ENCODE measurements at regions not wholly inside any gene's neighbourhood (a gene's known extent, or its start where the extent isn't known, plus 50 kb on each side); places are given as distances from the start of the nearest gene placed in this dataset.

- CTCF ChIA-PET = interaction anchor here (0.8 kb wide), 1 partner anchor 1153 kb away, joined by 5 read pairs; no protein-coding TSS in a partner anchor
- Mint-ChIP-seq H3K27ac (ENCODE audit: low read depth, unreplicated experiment) (no peak overlapping the region), H3K36me3 (ENCODE audit: insufficient read depth, unreplicated experiment) (no peaks in the 10 kb centered on the region), H3K9me3 (ENCODE audit: unreplicated experiment) (no peaks in the 10 kb centered on the region), H3K4me3 (ENCODE audit: unreplicated experiment) (no peak overlapping the region), H3K4me1 (ENCODE audit: insufficient read depth, unreplicated experiment) (peaks cover 6% of the 10 kb centered on the region), H3K27me3 (ENCODE audit: insufficient read depth, unreplicated experiment) (no peaks in the 10 kb centered on the region)
- peak; percentile 67 for DNase-seq (ENCODE audit: unreplicated experiment)
- no TSS peak for BruUV-seq (replicated peaks)
- no peak for TF ChIP-seq CTCF (IDR thresholded peaks at IDR 0.05; ENCODE audit: unreplicated experiment)
- intact Hi-C loops (cut with micrococcal nuclease) = loop anchor here (10.0 kb wide), 1 partner anchor 683 kb away; the partner anchor contains the start of gene EPHA4
- POLR2A ChIA-PET = interaction anchor here (0.6 to 1.0 kb wide), 3 partner anchors 10 to 1116 kb away, joined by 3 read pairs; no protein-coding TSS in a partner anchor
Observed at GRCh38 chr2:220891405-220891804, 680.7 kb downstream of the EPHA4 start.

- POLR2A ChIA-PET = interaction anchor here (0.6 to 0.8 kb wide), 2 partner anchors 18 to 1117 kb away, joined by 3 read pairs; no protein-coding TSS in a partner anchor
- H3K9me3 Mint-ChIP-seq (ENCODE audit: unreplicated experiment) = no peaks in the 10 kb centered on the region
- BruUV-seq (replicated peaks) = no TSS peak
- CTCF ChIA-PET = interaction anchor here (0.8 to 1.2 kb wide), 2 partner anchors 18 to 1154 kb away, joined by 3 to 5 read pairs; no protein-coding TSS in a partner anchor
- no peak overlapping the region for H3K27ac Mint-ChIP-seq (ENCODE audit: low read depth, unreplicated experiment)
- DNase-seq (ENCODE audit: unreplicated experiment) = no peak
- no peak for TF ChIP-seq CTCF (IDR thresholded peaks at IDR 0.05; ENCODE audit: unreplicated experiment)
- H3K36me3 Mint-ChIP-seq (ENCODE audit: insufficient read depth, unreplicated experiment) = no peaks in the 10 kb centered on the region
- no peaks in the 10 kb centered on the region for H3K27me3 Mint-ChIP-seq (ENCODE audit: insufficient read depth, unreplicated experiment)
- H3K4me1 Mint-ChIP-seq (ENCODE audit: insufficient read depth, unreplicated experiment) = peaks cover 6% of the 10 kb centered on the region
- intact Hi-C loops (cut with micrococcal nuclease) = loop anchor here (10.0 kb wide), 1 partner anchor 683 kb away; the partner anchor contains the start of gene EPHA4
- H3K4me3 Mint-ChIP-seq (ENCODE audit: unreplicated experiment) = no peak overlapping the region
Observed at GRCh38 chr2:220892018-220892634, 680.0 kb downstream of the EPHA4 start.

- peaks cover 6% of the 10 kb centered on the region for H3K4me1 Mint-ChIP-seq (ENCODE audit: insufficient read depth, unreplicated experiment)
- no TSS peak for BruUV-seq (replicated peaks)
- no peak overlapping the region for H3K27ac Mint-ChIP-seq (ENCODE audit: low read depth, unreplicated experiment)
- TF ChIP-seq CTCF (IDR thresholded peaks at IDR 0.05; ENCODE audit: unreplicated experiment) = no peak
- ChIA-PET POLR2A (no interaction called here), CTCF (interaction anchor here (0.7 kb wide), 1 partner anchor 1156 kb away, joined by 4 read pairs; no protein-coding TSS in a partner anchor)
- H3K27me3 Mint-ChIP-seq (ENCODE audit: insufficient read depth, unreplicated experiment) = no peaks in the 10 kb centered on the region
- no peaks in the 10 kb centered on the region for H3K36me3 Mint-ChIP-seq (ENCODE audit: insufficient read depth, unreplicated experiment)
- intact Hi-C loops (cut with micrococcal nuclease) = loop anchor here (10.0 kb wide), 1 partner anchor 681 kb away; the partner anchor contains the start of gene EPHA4
- no peak for DNase-seq (ENCODE audit: unreplicated experiment)
- H3K9me3 Mint-ChIP-seq (ENCODE audit: unreplicated experiment) = no peaks in the 10 kb centered on the region
- H3K4me3 Mint-ChIP-seq (ENCODE audit: unreplicated experiment) = no peak overlapping the region
Observed at GRCh38 chr2:220893411-220893810, 678.7 kb downstream of the EPHA4 start.

GRCh38 chr2:220894069-220894468, 678.0 kb downstream of the EPHA4 start:
- BruUV-seq (replicated peaks) = no TSS peak
- ChIA-PET POLR2A (no interaction called here), CTCF (interaction anchor here (0.7 kb wide), 1 partner anchor 1156 kb away, joined by 4 read pairs; no protein-coding TSS in a partner anchor)

More at GRCh38 chr2:220894069-220894468, 678.0 kb downstream of the EPHA4 start:
- H3K27ac Mint-ChIP-seq (ENCODE audit: low read depth, unreplicated experiment) = no peak overlapping the region
- TF ChIP-seq CTCF (IDR thresholded peaks at IDR 0.05; ENCODE audit: unreplicated experiment) = no peak
- no peaks in the 10 kb centered on the region for H3K27me3 Mint-ChIP-seq (ENCODE audit: insufficient read depth, unreplicated experiment)
- H3K4me1 Mint-ChIP-seq (ENCODE audit: insufficient read depth, unreplicated experiment) = peaks cover 6% of the 10 kb centered on the region
- no peak overlapping the region for H3K4me3 Mint-ChIP-seq (ENCODE audit: unreplicated experiment)
- intact Hi-C loops (cut with micrococcal nuclease) = loop anchor here (10.0 kb wide), 1 partner anchor 681 kb away; the partner anchor contains the start of gene EPHA4
- DNase-seq (ENCODE audit: unreplicated experiment) = no peak
- H3K36me3 Mint-ChIP-seq (ENCODE audit: insufficient read depth, unreplicated experiment) = no peaks in the 10 kb centered on the region
- no peaks in the 10 kb centered on the region for H3K9me3 Mint-ChIP-seq (ENCODE audit: unreplicated experiment)
